ENCODE measurements at regions not wholly inside any gene's neighbourhood (a gene's known extent, or its start where the extent isn't known, plus 50 kb on each side); places are given as distances from the start of the nearest gene placed in this dataset.

DNA sequence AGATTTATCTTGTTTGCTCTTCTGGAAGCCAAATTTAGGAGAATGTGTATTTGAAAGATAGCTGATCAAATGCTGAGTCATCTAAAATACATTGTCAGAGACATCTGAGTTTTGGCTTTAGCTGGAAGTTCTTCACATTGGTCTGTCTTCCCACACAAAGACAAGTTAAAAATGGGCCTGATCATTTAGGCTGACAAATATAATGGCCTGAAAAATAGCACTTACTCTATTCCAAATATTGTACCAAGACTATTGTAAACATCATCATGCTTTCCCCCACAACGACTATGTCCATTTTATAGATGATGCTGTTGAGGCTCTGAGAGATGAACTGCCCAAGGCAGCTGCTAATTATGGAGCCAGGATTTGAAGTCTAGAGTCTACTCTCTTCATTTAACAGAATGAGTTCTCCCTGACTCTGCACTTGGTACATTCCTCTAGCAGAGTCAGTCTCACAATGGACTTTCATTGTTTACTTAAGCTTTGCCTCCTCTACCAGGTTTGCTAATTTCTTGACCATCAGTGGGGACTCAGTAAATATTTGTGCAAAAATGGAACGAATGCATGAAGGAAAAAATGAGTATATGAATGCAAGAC, 619.4 kb upstream of the KLF4 start:
- no peak overlapping the region for H3K4me3 ChIP-seq (ENCODE audit: control insufficient read depth in 1 of 7, extremely low read depth in 1 of 7, insufficient read depth in 4 of 7, low read depth in 2 of 7, low read length in 6 of 7)
- H3K9me3 ChIP-seq (ENCODE audit: control extremely low read depth in 1 of 5, control insufficient read depth in 4 of 5, insufficient read depth in 2 of 5, low read depth in 1 of 5, low read length in 4 of 5), result no peaks in the 10 kb centered on the region
- H3K4me1 ChIP-seq (ENCODE audit: control extremely low read depth in 1 of 4, control insufficient read depth in 4 of 4, insufficient read depth in 4 of 4, low read length in 3 of 4), result peaks cover 0 to 7% (median 5%) of the 10 kb centered on the region in 4 experiments
- H3K27me3 ChIP-seq (replicated peaks in 2 of 5; ENCODE audit: control insufficient read depth in 4 of 5, insufficient read depth in 5 of 5, low read length in 4 of 5), result no peaks in the 10 kb centered on the region
- ChIA-PET POLR2A (no interaction called here), CTCF (no interaction called here)
- 100% methylated on average over 1 of the region's 2 CpGs for WGBS (ENCODE audit: insufficient coverage)
- H3K27ac ChIP-seq (ENCODE audit: insufficient read depth in 1 of 2, low read depth in 1 of 2, low read length in 2 of 2, poor library complexity in 1 of 2, severe bottlenecking in 2 of 2), result no peak overlapping the region
- H3K36me3 ChIP-seq (ENCODE audit: control insufficient read depth in 4 of 4, insufficient read depth in 4 of 4, low read length in 3 of 4), result no peaks in the 10 kb centered on the region
- DNase-seq, result peak in 2 of 3 donors; percentile 18 to 36

DNA sequence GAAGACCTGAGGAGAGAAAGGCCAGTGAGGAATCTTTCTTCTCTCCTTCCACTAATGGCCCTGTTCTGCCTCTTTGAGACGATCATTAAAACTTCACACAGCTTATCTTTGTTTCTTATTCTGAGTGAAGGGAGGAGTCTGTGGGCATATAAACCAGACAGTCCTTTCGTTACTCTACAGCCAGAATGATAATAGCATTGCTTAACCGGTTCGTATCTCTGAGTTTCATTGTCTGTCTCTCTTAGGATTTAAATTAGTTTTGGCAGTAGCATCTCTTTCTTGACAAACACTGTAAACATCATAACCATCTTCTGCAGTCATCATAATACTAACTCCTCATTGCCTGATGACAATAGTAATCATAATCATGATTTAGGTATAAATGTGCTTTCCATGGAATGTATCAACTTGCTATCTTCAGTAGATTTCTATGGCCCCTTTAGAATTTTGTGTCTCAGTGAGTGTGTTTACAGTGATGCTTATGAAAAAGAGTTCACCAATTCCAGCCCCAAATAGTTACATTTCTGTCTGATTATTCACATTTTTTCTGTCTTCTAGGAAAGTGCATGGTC, 618.8 kb upstream of the KLF4 start:
- H3K27ac ChIP-seq (ENCODE audit: insufficient read depth in 1 of 2, low read depth in 1 of 2, low read length in 2 of 2, poor library complexity in 1 of 2, severe bottlenecking in 2 of 2), result no peak overlapping the region
- no peaks in the 10 kb centered on the region for H3K9me3 ChIP-seq (ENCODE audit: control extremely low read depth in 1 of 5, control insufficient read depth in 4 of 5, insufficient read depth in 2 of 5, low read depth in 1 of 5, low read length in 4 of 5)
- no peaks in the 10 kb centered on the region for H3K27me3 ChIP-seq (replicated peaks in 2 of 5; ENCODE audit: control insufficient read depth in 4 of 5, insufficient read depth in 5 of 5, low read length in 4 of 5)
- peaks cover 0 to 2% (median under 1%) of the 10 kb centered on the region in 4 experiments for H3K4me1 ChIP-seq (ENCODE audit: control extremely low read depth in 1 of 4, control insufficient read depth in 4 of 4, insufficient read depth in 4 of 4, low read length in 3 of 4)
- CTCF ChIA-PET, result no interaction called here
- no peak overlapping the region for H3K4me3 ChIP-seq (ENCODE audit: control insufficient read depth in 1 of 7, extremely low read depth in 1 of 7, insufficient read depth in 4 of 7, low read depth in 2 of 7, low read length in 6 of 7)
- POLR2A ChIA-PET, result no interaction called here
- H3K36me3 ChIP-seq (ENCODE audit: control insufficient read depth in 4 of 4, insufficient read depth in 4 of 4, low read length in 3 of 4), result no peaks in the 10 kb centered on the region
- no peak for DNase-seq
- 100% methylated on average over 3 of the region's 4 CpGs for WGBS (ENCODE audit: insufficient coverage)

GRCh38 chr9:108105885-108106284, 616.3 kb upstream of the KLF4 start:
- H3K4me3 ChIP-seq (ENCODE audit: control insufficient read depth in 1 of 7, extremely low read depth in 1 of 7, insufficient read depth in 4 of 7, low read depth in 2 of 7, low read length in 6 of 7), result no peak overlapping the region
- no peak overlapping the region for H3K27ac ChIP-seq (ENCODE audit: insufficient read depth in 1 of 2, low read depth in 1 of 2, low read length in 2 of 2, poor library complexity in 1 of 2, severe bottlenecking in 2 of 2)
- 100% methylated on average over 4 of the region's 5 CpGs for WGBS (ENCODE audit: insufficient coverage)
- H3K27me3 ChIP-seq (replicated peaks in 2 of 5; ENCODE audit: control insufficient read depth in 4 of 5, insufficient read depth in 5 of 5, low read length in 4 of 5), result no peaks in the 10 kb centered on the region
- DNase-seq, result no peak
- no peaks in the 10 kb centered on the region for H3K4me1 ChIP-seq (ENCODE audit: control extremely low read depth in 1 of 4, control insufficient read depth in 4 of 4, insufficient read depth in 4 of 4, low read length in 3 of 4)
- H3K36me3 ChIP-seq (ENCODE audit: control insufficient read depth in 4 of 4, insufficient read depth in 4 of 4, low read length in 3 of 4), result no peaks in the 10 kb centered on the region
- POLR2A ChIA-PET, result no interaction called here
- H3K9me3 ChIP-seq (ENCODE audit: control extremely low read depth in 1 of 5, control insufficient read depth in 4 of 5, insufficient read depth in 2 of 5, low read depth in 1 of 5, low read length in 4 of 5), result no peaks in the 10 kb centered on the region
- CTCF ChIA-PET, result no interaction called here

- Histone ChIP-seq H3K4me3 (ENCODE audit: control insufficient read depth in 1 of 7, extremely low read depth in 1 of 7, insufficient read depth in 4 of 7, low read depth in 2 of 7, low read length in 6 of 7) (no peak overlapping the region), H3K4me1 (ENCODE audit: control extremely low read depth in 1 of 4, control insufficient read depth in 4 of 4, insufficient read depth in 4 of 4, low read length in 3 of 4) (no peaks in the 10 kb centered on the region), H3K36me3 (ENCODE audit: control insufficient read depth in 4 of 4, insufficient read depth in 4 of 4, low read length in 3 of 4) (no peaks in the 10 kb centered on the region), H3K9me3 (ENCODE audit: control extremely low read depth in 1 of 5, control insufficient read depth in 4 of 5, insufficient read depth in 2 of 5, low read depth in 1 of 5, low read length in 4 of 5) (no peaks in the 10 kb centered on the region), H3K27ac (ENCODE audit: insufficient read depth in 1 of 2, low read depth in 1 of 2, low read length in 2 of 2, poor library complexity in 1 of 2, severe bottlenecking in 2 of 2) (no peak overlapping the region), H3K27me3 (replicated peaks in 2 of 5; ENCODE audit: control insufficient read depth in 4 of 5, insufficient read depth in 5 of 5, low read length in 4 of 5) (no peaks in the 10 kb centered on the region)
- DNase-seq, result no peak
- ChIA-PET POLR2A (no interaction called here), CTCF (no interaction called here)
- WGBS (ENCODE audit: insufficient coverage), result 100% methylated on average over 1 of the region's 1 CpG
Observed at GRCh38 chr9:108104991-108105390, 615.4 kb upstream of the KLF4 start.

GRCh38 chr9:108103046-108103693, 613.6 kb upstream of the KLF4 start:
- 100% methylated on average over 1 of the region's 1 CpG for WGBS (ENCODE audit: insufficient coverage)
- Histone ChIP-seq H3K27me3 (replicated peaks in 2 of 5; ENCODE audit: control insufficient read depth in 4 of 5, insufficient read depth in 5 of 5, low read length in 4 of 5) (no peaks in the 10 kb centered on the region), H3K36me3 (ENCODE audit: control insufficient read depth in 4 of 4, insufficient read depth in 4 of 4, low read length in 3 of 4) (no peaks in the 10 kb centered on the region), H3K27ac (ENCODE audit: insufficient read depth in 1 of 2, low read depth in 1 of 2, low read length in 2 of 2, poor library complexity in 1 of 2, severe bottlenecking in 2 of 2) (no peak overlapping the region), H3K9me3 (ENCODE audit: control extremely low read depth in 1 of 5, control insufficient read depth in 4 of 5, insufficient read depth in 2 of 5, low read depth in 1 of 5, low read length in 4 of 5) (no peaks in the 10 kb centered on the region), H3K4me3 (ENCODE audit: control insufficient read depth in 1 of 7, extremely low read depth in 1 of 7, insufficient read depth in 4 of 7, low read depth in 2 of 7, low read length in 6 of 7) (no peak overlapping the region), H3K4me1 (ENCODE audit: control extremely low read depth in 1 of 4, control insufficient read depth in 4 of 4, insufficient read depth in 4 of 4, low read length in 3 of 4) (no peaks in the 10 kb centered on the region)
- POLR2A ChIA-PET, result no interaction called here
- CTCF ChIA-PET, result no interaction called here
- DNase-seq, result no peak

DNA sequence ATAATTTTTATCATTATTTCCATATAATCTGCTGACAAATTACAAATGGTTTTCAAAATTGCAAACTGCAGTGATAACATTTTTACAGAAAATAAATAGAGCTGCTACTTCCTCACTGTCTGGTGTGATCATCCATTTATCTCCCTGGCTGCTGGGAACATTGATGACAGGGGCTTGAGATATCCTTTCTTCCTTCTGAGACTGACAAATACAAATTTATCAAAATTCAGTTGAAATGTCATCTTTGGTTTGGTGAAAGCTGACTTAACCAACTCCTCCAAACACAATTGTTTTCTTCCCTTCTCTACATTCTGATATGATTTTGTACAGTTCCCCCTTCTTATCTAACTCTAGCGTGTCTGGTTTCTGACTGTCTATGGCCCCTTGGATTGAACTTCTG, 611.8 kb upstream of the KLF4 start:
- Histone ChIP-seq H3K4me3 (ENCODE audit: control insufficient read depth in 1 of 7, extremely low read depth in 1 of 7, insufficient read depth in 4 of 7, low read depth in 2 of 7, low read length in 6 of 7) (no peak overlapping the region), H3K27ac (ENCODE audit: insufficient read depth in 1 of 2, low read depth in 1 of 2, low read length in 2 of 2, poor library complexity in 1 of 2, severe bottlenecking in 2 of 2) (no peak overlapping the region), H3K27me3 (replicated peaks in 2 of 5; ENCODE audit: control insufficient read depth in 4 of 5, insufficient read depth in 5 of 5, low read length in 4 of 5) (no peaks in the 10 kb centered on the region), H3K36me3 (ENCODE audit: control insufficient read depth in 4 of 4, insufficient read depth in 4 of 4, low read length in 3 of 4) (no peaks in the 10 kb centered on the region), H3K9me3 (ENCODE audit: control extremely low read depth in 1 of 5, control insufficient read depth in 4 of 5, insufficient read depth in 2 of 5, low read depth in 1 of 5, low read length in 4 of 5) (no peaks in the 10 kb centered on the region), H3K4me1 (ENCODE audit: control extremely low read depth in 1 of 4, control insufficient read depth in 4 of 4, insufficient read depth in 4 of 4, low read length in 3 of 4) (no peaks in the 10 kb centered on the region)
- CTCF ChIA-PET, result no interaction called here
- WGBS (ENCODE audit: insufficient coverage), result 100% methylated on average over 1 of the region's 1 CpG
- no peak for DNase-seq
- POLR2A ChIA-PET, result no interaction called here

DNA sequence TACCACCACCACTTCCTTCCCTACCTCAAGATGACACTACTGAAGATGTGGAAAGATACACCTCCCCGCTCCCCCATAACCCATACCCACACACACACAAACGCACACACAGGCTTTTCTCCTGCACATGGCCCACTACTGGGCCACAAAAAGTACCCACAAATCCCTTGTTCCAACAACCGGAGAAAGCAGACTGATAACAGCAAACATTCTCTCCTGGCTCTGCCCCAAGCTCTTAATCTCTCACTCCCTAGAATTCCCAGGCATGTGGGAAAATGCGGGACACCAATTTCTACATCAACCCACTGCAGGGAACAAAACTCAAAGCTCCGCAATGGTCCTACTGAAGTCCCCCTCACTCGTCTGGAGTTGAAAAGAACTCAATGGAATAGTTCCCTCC, 611.0 kb upstream of the KLF4 start:
- no peaks in the 10 kb centered on the region for H3K4me1 ChIP-seq (ENCODE audit: control extremely low read depth in 1 of 4, control insufficient read depth in 4 of 4, insufficient read depth in 4 of 4, low read length in 3 of 4)
- no peaks in the 10 kb centered on the region for H3K36me3 ChIP-seq (ENCODE audit: control insufficient read depth in 4 of 4, insufficient read depth in 4 of 4, low read length in 3 of 4)
- H3K9me3 ChIP-seq (ENCODE audit: control extremely low read depth in 1 of 5, control insufficient read depth in 4 of 5, insufficient read depth in 2 of 5, low read depth in 1 of 5, low read length in 4 of 5), result no peaks in the 10 kb centered on the region
- H3K27ac ChIP-seq (ENCODE audit: insufficient read depth in 1 of 2, low read depth in 1 of 2, low read length in 2 of 2, poor library complexity in 1 of 2, severe bottlenecking in 2 of 2), result no peak overlapping the region
- H3K27me3 ChIP-seq (replicated peaks in 2 of 5; ENCODE audit: control insufficient read depth in 4 of 5, insufficient read depth in 5 of 5, low read length in 4 of 5), result no peaks in the 10 kb centered on the region
- POLR2A ChIA-PET, result no interaction called here
- H3K4me3 ChIP-seq (ENCODE audit: control insufficient read depth in 1 of 7, extremely low read depth in 1 of 7, insufficient read depth in 4 of 7, low read depth in 2 of 7, low read length in 6 of 7), result no peak overlapping the region
- CTCF ChIA-PET, result no interaction called here
- no peak for DNase-seq
- 81% methylated on average over 4 of the region's 6 CpGs for WGBS (ENCODE audit: insufficient coverage)

Measured in common myeloid progenitor, CD34-positive (primary cell).